ENCODE measurements at regions not wholly inside any gene's neighbourhood (a gene's known extent, or its start where the extent isn't known, plus 50 kb on each side); places are given as distances from the start of the nearest gene placed in this dataset.

- Histone ChIP-seq H3K4me3 (no peak overlapping the region), H3K4me1 (no peaks in the 10 kb centered on the region), H3K27ac (no peak overlapping the region), H3K27me3 (no peaks in the 10 kb centered on the region), H3K9me3 (no peaks in the 10 kb centered on the region), H3K36me3 (no peaks in the 10 kb centered on the region)
- no peak for TF ChIP-seq CTCF (IDR thresholded peaks at IDR 0.05)
- intact Hi-C loops (cut with DNase I): no loop called here
- no peak for DNase-seq
- ATAC-seq: no peak
Measured at GRCh38 chr9:18037981-18038380, 436.0 kb upstream of the ADAMTSL1 start.

GRCh38 chr9:18040327-18040726 lies 433.6 kb upstream of the ADAMTSL1 start:
- Histone ChIP-seq H3K4me3 (no peak overlapping the region), H3K36me3 (no peaks in the 10 kb centered on the region), H3K27me3 (no peaks in the 10 kb centered on the region), H3K27ac (no peak overlapping the region), H3K9me3 (no peaks in the 10 kb centered on the region), H3K4me1 (no peaks in the 10 kb centered on the region)
- intact Hi-C loops (cut with DNase I): no loop called here
- ATAC-seq (no peak), DNase-seq (no peak)
- TF ChIP-seq CTCF (IDR thresholded peaks at IDR 0.05): no peak

- ATAC-seq: no peak
- TF ChIP-seq CTCF (IDR thresholded peaks at IDR 0.05): no peak
Measured at GRCh38 chr9:18043978-18044377, 430.0 kb upstream of the ADAMTSL1 start.

GRCh38 chr9:18045326-18045725 lies 428.6 kb upstream of the ADAMTSL1 start:
- H3K4me1 ChIP-seq: no peaks in the 10 kb centered on the region
- no peaks in the 10 kb centered on the region for H3K9me3 ChIP-seq
- no peaks in the 10 kb centered on the region for H3K36me3 ChIP-seq
- intact Hi-C loops (cut with DNase I): no loop called here
- no peak for TF ChIP-seq CTCF (IDR thresholded peaks at IDR 0.05)
- H3K27me3 ChIP-seq: no peaks in the 10 kb centered on the region
- DNase-seq (no peak), ATAC-seq (no peak)
- H3K27ac ChIP-seq: no peak overlapping the region
- H3K4me3 ChIP-seq: no peak overlapping the region

More at GRCh38 chr9:18043978-18044377, 430.0 kb upstream of the ADAMTSL1 start:
- no peaks in the 10 kb centered on the region for H3K9me3 ChIP-seq
- intact Hi-C loops (cut with DNase I): no loop called here
- no peaks in the 10 kb centered on the region for H3K27me3 ChIP-seq
- H3K4me1 ChIP-seq: no peaks in the 10 kb centered on the region
- no peak overlapping the region for H3K27ac ChIP-seq
- no peak overlapping the region for H3K4me3 ChIP-seq
- no peak for DNase-seq
- no peaks in the 10 kb centered on the region for H3K36me3 ChIP-seq

- ATAC-seq (no peak), DNase-seq (no peak)
- Histone ChIP-seq H3K9me3 (no peaks in the 10 kb centered on the region), H3K36me3 (no peaks in the 10 kb centered on the region), H3K27me3 (no peaks in the 10 kb centered on the region), H3K27ac (no peak overlapping the region), H3K4me1 (no peaks in the 10 kb centered on the region), H3K4me3 (no peak overlapping the region)
- intact Hi-C loops (cut with DNase I): no loop called here
- no peak for TF ChIP-seq CTCF (IDR thresholded peaks at IDR 0.05)
Measured at GRCh38 chr9:18046068-18046467, 427.9 kb upstream of the ADAMTSL1 start.

GRCh38 chr9:18051638-18052037 lies 422.3 kb upstream of the ADAMTSL1 start:
- no peak overlapping the region for H3K4me3 ChIP-seq
- DNase-seq (no peak), ATAC-seq (no peak)
- H3K27ac ChIP-seq: no peak overlapping the region
- H3K27me3 ChIP-seq: no peaks in the 10 kb centered on the region
- H3K36me3 ChIP-seq: no peaks in the 10 kb centered on the region
- intact Hi-C loops (cut with DNase I): no loop called here
- no peaks in the 10 kb centered on the region for H3K9me3 ChIP-seq
- no peaks in the 10 kb centered on the region for H3K4me1 ChIP-seq
- TF ChIP-seq CTCF (IDR thresholded peaks at IDR 0.05): no peak
